Body of pancreas (tissue), 4 donors: ENCODE measurements at regions not wholly inside any gene's neighbourhood (a gene's known extent, or its start where the extent isn't known, plus 50 kb on each side); places are given as distances from the start of the nearest gene placed in this dataset.

Experiments
- ATAC-seq: fragments of 150-250 bp; one replicate; pipeline ENCODE4 v1.9.1; 2016
- DNase-seq, 4 donors: peaks; one replicate each; pipeline ENCODE4 v3.0.0-alpha.2; 2019
- H3K27ac ChIP-seq, 4 donors: fragments of 200-600 bp; sonication (generic); 1 replicate in 3 of 4; 2 replicates in 1 of 4; pipeline versions ENCODE4 v1.5.1 to v1.6.1; 2016 to 2019; ENCODE audit warnings: mild to moderate bottlenecking in 1 of 4, mixed read lengths in 1 of 4, moderate library complexity in 1 of 4
- H3K27me3 ChIP-seq, 2 donors: fragments of 200-600 bp; sonication (generic); one replicate each; pipeline ENCODE4 v1.6.0; 2016; ENCODE audit warnings: mild to moderate bottlenecking in 1 of 2
- H3K36me3 ChIP-seq, 2 donors: fragments of 200-600 bp; sonication (generic); replicated peaks in 1 of 2; 2 replicates each; pipeline ENCODE4 v1.5.1; 2016; ENCODE audit warnings: low read depth in 2 of 2; ENCODE audit not compliant: insufficient read depth in 1 of 2
- H3K4me1 ChIP-seq: fragments of 200-600 bp; sonication (generic); one replicate; pipeline ENCODE4 v1.6.0; 2016
- H3K4me3 ChIP-seq, 2 donors: fragments of 200-600 bp; sonication (generic); 1 replicate in 1 of 2; 2 replicates in 1 of 2; pipeline ENCODE4 v1.5.1; 2016 to 2019
- H3K9me3 ChIP-seq, 3 donors: fragments of 200-600 bp; sonication (generic); 1 replicate in 2 of 3; 2 replicates in 1 of 3; pipeline ENCODE4 v1.5.1; 2016
- CTCF ChIP-seq, 7 experiments: fragments of 450-650 bp in 4 of 7; fragments of 200-600 bp in 3 of 7; sonication (generic) in 3 of 7; IDR thresholded peaks; one replicate each; pipeline ENCODE4 v1.5.1; 2016 to 2019; ENCODE audit warnings: antibody characterized with exemption in 7 of 7
- POLR2A ChIP-seq, 3 donors: fragments of 450-650 bp; IDR thresholded peaks; one replicate each; pipeline ENCODE4 v1.6.1; 2016; ENCODE audit warnings: antibody characterized with exemption in 3 of 3, mild to moderate bottlenecking in 2 of 3
- WGBS, 2 donors: methylation state at CpG; one replicate each; pipeline ENCODE4 v1.1.5; 2017; 5-methylcytosine and 5-hydroxymethylcytosine counted together
- intact Hi-C: fragments of 100-400 bp; cut with DNase I; formaldehyde crosslinking; loops from one replicate; pipeline ENCODE4 v1.15.1; 2023

- WGBS, 2 donors = 5 to 8% methylated on average over 2 of the region's 2 CpGs
- DNase-seq = peak; percentile 25 to 59 (median 51)
- Histone ChIP-seq H3K9me3 (no peaks in the 10 kb centered on the region), H3K27me3 (no peaks in the 10 kb centered on the region), H3K4me1 (no peaks in the 10 kb centered on the region), H3K36me3 (no peaks in the 10 kb centered on the region), H3K27ac (no peak overlapping the region), H3K4me3 (no peak overlapping the region)
- peak; percentile 52 for ATAC-seq
- intact Hi-C loops = no loop called here
- TF ChIP-seq POLR2A (IDR thresholded peaks at IDR 0.05) (no peak), CTCF (IDR thresholded peaks at IDR 0.05) (peak; percentile 14 to 70 (median 65))
These were observed 325.4 kb upstream of the FIGN start for GRCh38 chr2:164061129-164061746.

- no peak for DNase-seq
- TF ChIP-seq POLR2A (IDR thresholded peaks at IDR 0.05) (no peak), CTCF (IDR thresholded peaks at IDR 0.05) (no peak)
- Histone ChIP-seq H3K36me3 (no peaks in the 10 kb centered on the region), H3K27me3 (no peaks in the 10 kb centered on the region), H3K27ac (no peak overlapping the region), H3K4me1 (no peaks in the 10 kb centered on the region), H3K9me3 (no peaks in the 10 kb centered on the region), H3K4me3 (no peak overlapping the region)
- no peak for ATAC-seq
- 57 to 66% methylated on average over 2 of the region's 2 CpGs for WGBS, 2 donors
- intact Hi-C loops = no loop called here
These were observed 324.2 kb upstream of the FIGN start for GRCh38 chr2:164060031-164060430.

- H3K27me3 ChIP-seq = no peaks in the 10 kb centered on the region
- no peak overlapping the region for H3K27ac ChIP-seq
- no peaks in the 10 kb centered on the region for H3K36me3 ChIP-seq
- TF ChIP-seq CTCF (IDR thresholded peaks at IDR 0.05) (no peak), POLR2A (IDR thresholded peaks at IDR 0.05) (no peak)
- no peak for ATAC-seq
- no peaks in the 10 kb centered on the region for H3K4me1 ChIP-seq
- no peaks in the 10 kb centered on the region for H3K9me3 ChIP-seq
- no peak for DNase-seq
- no peak overlapping the region for H3K4me3 ChIP-seq
- intact Hi-C loops = no loop called here
- 46 to 55% methylated on average over 2 of the region's 2 CpGs for WGBS, 2 donors
These were observed 319.8 kb upstream of the FIGN start for GRCh38 chr2:164055623-164056022.

GRCh38 chr2:164054651-164055050 lies 318.8 kb upstream of the FIGN start:
- no peak for ATAC-seq
- H3K9me3 ChIP-seq = no peaks in the 10 kb centered on the region
- WGBS, 2 donors = 66 to 68% methylated on average over 5 of the region's 5 CpGs

More at GRCh38 chr2:164054651-164055050, 318.8 kb upstream of the FIGN start:
- Histone ChIP-seq H3K27ac (no peak overlapping the region), H3K4me3 (no peak overlapping the region), H3K36me3 (no peaks in the 10 kb centered on the region), H3K4me1 (no peaks in the 10 kb centered on the region), H3K27me3 (no peaks in the 10 kb centered on the region)
- intact Hi-C loops = no loop called here
- TF ChIP-seq CTCF (IDR thresholded peaks at IDR 0.05) (no peak), POLR2A (IDR thresholded peaks at IDR 0.05) (no peak)
- DNase-seq = no peak
